SK-N-DZ (cell line): ENCODE measurements at regions not wholly inside any gene's neighbourhood (a gene's known extent, or its start where the extent isn't known, plus 50 kb on each side); places are given as distances from the start of the nearest gene placed in this dataset.

Source experiments
- DNase-seq: peaks from one replicate; pipeline ENCODE4 v3.0.0-alpha.2; 2015; ENCODE audit warnings: low spot score

DNA sequence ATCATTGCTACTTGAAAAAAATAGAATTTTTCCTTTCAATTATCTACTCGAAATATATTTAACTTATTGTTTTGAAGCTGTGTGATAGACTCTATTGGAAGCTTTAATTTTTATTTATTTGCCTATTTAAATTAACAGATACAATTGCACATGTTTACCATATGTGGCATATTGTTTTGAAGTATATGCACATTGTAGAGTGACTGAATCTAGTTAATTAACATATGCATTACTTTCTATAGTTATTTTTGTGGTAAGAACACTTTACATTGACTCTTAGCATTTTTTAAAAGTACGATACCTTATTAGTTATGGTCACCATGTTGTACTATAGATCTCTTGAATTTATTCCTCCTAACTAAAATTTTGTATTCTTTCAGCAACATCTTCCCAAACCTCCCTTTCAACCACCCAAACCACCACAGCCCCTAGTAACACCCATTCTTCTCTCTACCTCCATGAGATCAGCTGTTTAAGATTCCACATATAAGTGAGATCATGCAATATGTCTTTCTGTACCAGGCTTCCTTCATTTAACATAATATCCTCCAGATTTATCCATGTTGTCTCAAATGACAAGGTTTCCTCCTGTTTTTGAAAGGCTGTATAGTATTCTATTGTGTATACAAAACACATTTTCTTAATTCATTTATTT, 58.5 kb upstream of the SPHKAP start:
- no peak for DNase-seq

DNA sequence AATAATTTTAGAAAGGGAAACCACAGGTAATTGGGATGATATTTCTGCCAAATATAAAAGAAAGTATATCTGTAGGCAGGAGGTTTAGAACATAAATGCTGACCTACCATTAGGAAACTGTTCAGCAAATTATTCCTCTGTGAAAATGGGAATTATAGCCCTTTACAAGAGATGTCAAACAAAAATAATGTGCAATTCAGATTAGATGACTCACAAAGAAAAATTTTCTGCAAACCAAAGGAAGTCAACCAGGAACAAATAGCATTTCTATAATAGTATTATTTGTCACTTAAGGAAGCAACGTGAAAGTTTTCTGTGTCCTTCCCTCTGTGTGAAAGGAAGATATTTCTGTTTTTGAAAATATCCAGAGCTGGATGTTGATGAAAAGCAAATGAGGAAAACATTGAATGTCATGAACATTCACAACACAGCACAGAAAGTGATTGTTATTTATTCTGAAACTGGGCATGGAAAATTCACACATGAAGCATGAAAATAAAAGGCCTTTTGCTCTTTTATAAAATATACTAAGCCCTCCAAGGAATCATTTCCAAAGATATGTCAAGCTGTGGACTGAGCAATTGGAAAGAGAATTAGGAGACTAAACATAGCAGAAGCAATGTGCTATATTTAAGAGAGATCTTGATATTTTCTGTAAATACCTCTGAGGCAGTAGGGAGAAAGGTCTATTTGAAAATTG, 57.9 kb upstream of the SPHKAP start:
- no peak for DNase-seq
